ENCODE measurements at regions not wholly inside any gene's neighbourhood (a gene's known extent, or its start where the extent isn't known, plus 50 kb on each side); places are given as distances from the start of the nearest gene placed in this dataset.

- Mint-ChIP-seq H3K27me3 (ENCODE audit: low read depth) (no peaks in the 10 kb centered on the region), H3K27ac (peak overlapping the region in 1 of 3 experiments; percentile 69; a peak in 2 of 7 replicates), H3K36me3 (ENCODE audit: insufficient read depth in 1 of 3, low read depth in 3 of 3) (peaks cover 4 to 12% (median 4%) of the 10 kb centered on the region in 3 experiments; a peak in 5 of 7 replicates), H3K4me3 (no peak overlapping the region), H3K9me3 (peaks cover 4 to 10% of the 10 kb centered on the region in 2 experiments; a peak in 4 of 5 replicates), H3K4me1 (peaks cover 6 to 13% of the 10 kb centered on the region in 2 experiments; a peak in 3 of 4 replicates)
- H2BK20ac ChIP-seq (ENCODE audit: low read depth, low read length, poor library complexity, severe bottlenecking) = no peak overlapping the region
- H3K79me1 ChIP-seq (ENCODE audit: insufficient read depth, low read depth, low read length, poor library complexity, severe bottlenecking) = no peaks in the 10 kb centered on the region
- no peak overlapping the region for H3K4ac ChIP-seq (ENCODE audit: low read depth, low read length)
- H4K91ac ChIP-seq (ENCODE audit: insufficient read length, low read depth, low read length) = no peak overlapping the region
- no peak overlapping the region for H3K14ac ChIP-seq (ENCODE audit: insufficient read depth, low read length)
- no peak overlapping the region for H3K4me2 ChIP-seq (ENCODE audit: insufficient read depth, insufficient read length, low read length)
- no peak overlapping the region for H2AK5ac ChIP-seq (ENCODE audit: insufficient read length, low read length)
- no peak overlapping the region for H2BK120ac ChIP-seq (ENCODE audit: low read depth, low read length, poor library complexity, severe bottlenecking)
- H4K20me1 ChIP-seq (ENCODE audit: control insufficient read depth, insufficient read depth, insufficient read length) = no peaks in the 10 kb centered on the region
- H3K23ac ChIP-seq (ENCODE audit: insufficient read length, low read depth, low read length) = no peak overlapping the region
- H4K5ac ChIP-seq (ENCODE audit: insufficient read length, low read depth, low read length) = no peak overlapping the region
- TF ChIP-seq CTCF (conservative IDR thresholded peaks at IDR 0.05) = no peak
- H3T11ph ChIP-seq (ENCODE audit: low read length) = no peak overlapping the region
- no peak overlapping the region for H2BK12ac ChIP-seq (ENCODE audit: insufficient read length, low read depth, low read length)
- no peaks in the 10 kb centered on the region for H3K79me2 ChIP-seq (ENCODE audit: insufficient read depth, low read length)
- no peak overlapping the region for H3K18ac ChIP-seq (ENCODE audit: insufficient read length, low read depth, low read length)
- no peaks in the 10 kb centered on the region for H3K4me1 ChIP-seq (ENCODE audit: insufficient read depth, low read length)
- no peak overlapping the region for H4K8ac ChIP-seq (replicated peaks; ENCODE audit: insufficient read length, low read depth, low read length)
- no peak overlapping the region for H2BK15ac ChIP-seq (ENCODE audit: low read depth, low read length)
- H3K56ac ChIP-seq (ENCODE audit: insufficient read length, low read depth, low read length) = no peak overlapping the region
- H3K23me2 ChIP-seq (ENCODE audit: insufficient read length, low read depth, low read length, poor library complexity, severe bottlenecking) = no peaks in the 10 kb centered on the region
- no peak for DNase-seq
- H2BK5ac ChIP-seq (ENCODE audit: insufficient read length, low read length) = no peak overlapping the region
- H3K27me3 ChIP-seq (ENCODE audit: insufficient read depth, low read length) = no peaks in the 10 kb centered on the region
- H3K9me3 ChIP-seq (ENCODE audit: control insufficient read depth, low read depth, low read length) = no peaks in the 10 kb centered on the region
- no peak overlapping the region for H2AFZ ChIP-seq (ENCODE audit: low read length)
- H3K27ac ChIP-seq (ENCODE audit: insufficient read length, low read depth, low read length) = no peak overlapping the region
- no peak overlapping the region for H3K9ac ChIP-seq (ENCODE audit: extremely low read depth, insufficient read length, low read length)
Observed at GRCh38 chr5:115351356-115352195, 55.1 kb upstream of the CCDC112 start.
